Activated naive CD8-positive, alpha-beta T cell treated with anti-CD3 and anti-CD28 coated beads, Interleukin-2, amount 10 ng/mL, durations not matched to agents 7 days and 5 days (primary cell): ENCODE measurements at regions not wholly inside any gene's neighbourhood (a gene's known extent, or its start where the extent isn't known, plus 50 kb on each side); places are given as distances from the start of the nearest gene placed in this dataset.

ENCODE experiments used
- ATAC-seq: fragments of 150-1000 bp; cut with Tn5 transposase; one replicate; pipeline ENCODE4 v1.10.0; 2021; ENCODE audit warnings: low read depth, moderate library complexity
- POLR2A ChIA-PET: fragments of 350-600 bp; sonication (Branson Sonifier 250); formaldehyde crosslinking; loops from one replicate; lab custom pipeline; 2021; ENCODE audit warnings: antibody characterized with exemption; lab: Charles Lee
- DNase-seq: peaks from one replicate; pipeline ENCODE4 v3.0.0; 2021
- H3K27ac Mint-ChIP-seq: one replicate; pipeline ENCODE4 v1.8.0; 2022; ENCODE audit warnings: mild to moderate bottlenecking, mixed read lengths
- H3K27me3 Mint-ChIP-seq: one replicate; pipeline ENCODE4 v1.8.0; 2022; ENCODE audit warnings: mild to moderate bottlenecking, moderate library complexity, mixed read lengths
- H3K36me3 Mint-ChIP-seq: one replicate; pipeline ENCODE4 v1.8.0; 2021; ENCODE audit warnings: mild to moderate bottlenecking, mixed read lengths
- H3K4me1 Mint-ChIP-seq: one replicate; pipeline ENCODE4 v1.8.0; 2021; ENCODE audit warnings: mixed read lengths
- H3K4me3 Mint-ChIP-seq: one replicate; pipeline ENCODE4 v1.8.0; 2022; ENCODE audit warnings: mild to moderate bottlenecking, moderate library complexity, mixed read lengths
- H3K9me3 Mint-ChIP-seq: one replicate; pipeline ENCODE4 v1.8.0; 2021; ENCODE audit warnings: mixed read lengths

GRCh38 chr1:229752679-229753078, 126.6 kb downstream of the URB2 start:
- DNase-seq (no peak), ATAC-seq (no peak)
- Mint-ChIP-seq H3K4me1 (peaks cover 6% of the 10 kb centered on the region), H3K27ac (no peak overlapping the region), H3K36me3 (peaks cover 2% of the 10 kb centered on the region), H3K27me3 (peaks cover 6% of the 10 kb centered on the region), H3K9me3 (peaks cover 2% of the 10 kb centered on the region), H3K4me3 (no peak overlapping the region)
- POLR2A ChIA-PET, result no interaction called here

- ATAC-seq (peak; percentile 65), DNase-seq (peak; percentile 33)
- Mint-ChIP-seq H3K27me3 (peaks cover 3% of the 10 kb centered on the region), H3K4me3 (peak overlapping the region; percentile 69), H3K9me3 (peaks cover 2% of the 10 kb centered on the region), H3K4me1 (peaks cover 6% of the 10 kb centered on the region), H3K27ac (peak overlapping the region; percentile 83), H3K36me3 (peaks cover 2% of the 10 kb centered on the region)
- POLR2A ChIA-PET, result no interaction called here
Measured at GRCh38 chr1:229753764-229754551, 127.9 kb downstream of the URB2 start.

DNA sequence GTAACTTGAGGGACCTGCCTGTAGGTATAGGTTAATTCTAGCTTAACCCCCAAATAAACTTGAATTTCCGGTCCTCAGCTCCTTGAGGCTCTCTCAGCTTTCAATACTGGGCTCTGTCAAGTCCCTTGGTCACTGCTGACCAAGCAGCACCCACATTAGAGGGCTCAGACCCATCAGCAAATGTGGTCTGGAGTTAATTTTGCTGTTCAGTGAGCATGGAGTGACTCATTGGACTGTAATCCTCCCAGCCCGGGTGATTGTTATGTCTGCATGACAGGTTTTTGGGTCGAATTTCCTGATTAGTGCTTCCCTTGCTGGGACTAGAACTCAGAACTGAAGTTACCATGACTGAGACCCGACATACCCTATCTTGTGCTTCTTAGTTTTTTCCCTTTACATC, 130.6 kb downstream of the URB2 start:
- Mint-ChIP-seq H3K36me3 (peaks cover 2% of the 10 kb centered on the region), H3K9me3 (peaks cover 2% of the 10 kb centered on the region), H3K4me3 (no peak overlapping the region), H3K27me3 (peaks cover 1% of the 10 kb centered on the region), H3K27ac (no peak overlapping the region), H3K4me1 (peaks cover 6% of the 10 kb centered on the region)
- DNase-seq (no peak), ATAC-seq (no peak)
- POLR2A ChIA-PET, result no interaction called here

DNA sequence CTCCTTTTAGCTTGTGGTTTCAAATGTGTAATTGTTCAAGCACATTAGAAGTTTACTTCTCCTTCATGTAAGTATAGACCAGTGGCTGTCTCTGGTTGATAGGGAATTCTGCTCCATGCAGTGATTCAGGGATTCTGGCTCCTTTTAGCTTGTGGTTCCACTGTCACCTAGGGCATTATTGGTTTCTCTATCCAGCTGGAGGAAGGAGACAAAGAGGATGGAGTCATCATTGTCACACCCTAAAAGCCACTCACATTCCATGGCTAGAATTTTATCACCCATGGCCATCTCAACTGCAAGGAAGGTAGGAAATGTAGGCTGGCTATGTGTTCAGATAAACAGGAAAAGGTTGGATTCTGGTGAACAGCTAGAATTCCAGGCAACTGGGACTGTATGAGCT, 131.2 kb downstream of the URB2 start:
- H3K9me3 Mint-ChIP-seq, result peaks cover 2% of the 10 kb centered on the region
- peaks cover 6% of the 10 kb centered on the region for H3K4me1 Mint-ChIP-seq
- H3K27ac Mint-ChIP-seq, result no peak overlapping the region
- no peaks in the 10 kb centered on the region for H3K27me3 Mint-ChIP-seq
- H3K4me3 Mint-ChIP-seq, result no peak overlapping the region
- H3K36me3 Mint-ChIP-seq, result peaks cover 2% of the 10 kb centered on the region
- no peak for ATAC-seq
- no peak for DNase-seq
- POLR2A ChIA-PET, result no interaction called here

- POLR2A ChIA-PET, result no interaction called here
- no peak overlapping the region for H3K4me3 Mint-ChIP-seq
- ATAC-seq, result no peak
Measured at GRCh38 chr1:229758101-229759036, 132.3 kb downstream of the URB2 start.

GRCh38 chr1:229759037-229759435, 133.0 kb downstream of the URB2 start:
- ATAC-seq (no peak), DNase-seq (no peak)
- H3K27me3 Mint-ChIP-seq, result peaks cover 7% of the 10 kb centered on the region
- H3K9me3 Mint-ChIP-seq, result peaks cover 2% of the 10 kb centered on the region
- H3K27ac Mint-ChIP-seq, result no peak overlapping the region
- peaks cover 4% of the 10 kb centered on the region for H3K4me1 Mint-ChIP-seq
- no peak overlapping the region for H3K4me3 Mint-ChIP-seq
- peaks cover 2% of the 10 kb centered on the region for H3K36me3 Mint-ChIP-seq
- POLR2A ChIA-PET, result no interaction called here

More at GRCh38 chr1:229758101-229759036, 132.3 kb downstream of the URB2 start:
- peaks cover under 1% of the 10 kb centered on the region for H3K27me3 Mint-ChIP-seq
- H3K4me1 Mint-ChIP-seq, result peaks cover 6% of the 10 kb centered on the region
- no peak for DNase-seq
- H3K9me3 Mint-ChIP-seq, result peaks cover 2% of the 10 kb centered on the region
- no peak overlapping the region for H3K27ac Mint-ChIP-seq
- peaks cover 2% of the 10 kb centered on the region for H3K36me3 Mint-ChIP-seq

- H3K9me3 Mint-ChIP-seq, result peaks cover 2% of the 10 kb centered on the region
- H3K27ac Mint-ChIP-seq, result no peak overlapping the region
- DNase-seq, result no peak
- H3K36me3 Mint-ChIP-seq, result no peaks in the 10 kb centered on the region
- POLR2A ChIA-PET, result no interaction called here
- H3K4me1 Mint-ChIP-seq, result no peaks in the 10 kb centered on the region
- H3K27me3 Mint-ChIP-seq, result peaks cover 7% of the 10 kb centered on the region
- ATAC-seq, result no peak
- no peak overlapping the region for H3K4me3 Mint-ChIP-seq
Measured at GRCh38 chr1:229759586-229759985, 133.5 kb downstream of the URB2 start.

- H3K4me3 Mint-ChIP-seq, result no peak overlapping the region
- DNase-seq, result no peak
- POLR2A ChIA-PET, result no interaction called here
- peaks cover 7% of the 10 kb centered on the region for H3K27me3 Mint-ChIP-seq
- no peaks in the 10 kb centered on the region for H3K36me3 Mint-ChIP-seq
- ATAC-seq, result no peak
- no peaks in the 10 kb centered on the region for H3K4me1 Mint-ChIP-seq
- H3K27ac Mint-ChIP-seq, result no peak overlapping the region
- peaks cover 2% of the 10 kb centered on the region for H3K9me3 Mint-ChIP-seq
Measured at GRCh38 chr1:229760478-229760996, 134.5 kb downstream of the URB2 start.

- POLR2A ChIA-PET, result no interaction called here
- H3K27ac Mint-ChIP-seq, result no peak overlapping the region
- ATAC-seq (no peak), DNase-seq (no peak)
- no peaks in the 10 kb centered on the region for H3K36me3 Mint-ChIP-seq
- peaks cover 12% of the 10 kb centered on the region for H3K27me3 Mint-ChIP-seq
- no peak overlapping the region for H3K4me3 Mint-ChIP-seq
- H3K4me1 Mint-ChIP-seq, result no peaks in the 10 kb centered on the region
- H3K9me3 Mint-ChIP-seq, result no peaks in the 10 kb centered on the region
Measured at GRCh38 chr1:229762891-229763290, 136.8 kb downstream of the URB2 start.

DNA sequence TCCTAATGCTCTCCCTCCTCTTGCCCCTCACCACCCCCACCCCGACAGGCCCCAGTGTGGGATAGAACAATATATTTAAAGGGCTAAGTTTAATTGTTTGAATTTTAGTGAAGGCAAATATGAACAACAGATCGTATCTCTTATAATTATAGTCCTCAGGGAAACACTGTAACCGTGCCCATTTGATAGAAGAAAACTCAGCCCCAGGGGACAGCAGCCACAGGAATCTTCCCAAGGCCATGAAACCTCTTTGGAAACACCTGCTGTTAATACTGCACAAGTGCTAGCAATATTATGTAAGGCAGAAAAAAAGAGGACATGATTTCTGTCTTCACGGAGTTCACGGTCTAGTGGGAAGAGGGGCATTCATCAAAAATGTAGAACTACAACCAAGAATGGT, 142.2 kb downstream of the URB2 start:
- H3K27ac Mint-ChIP-seq, result no peak overlapping the region
- no peaks in the 10 kb centered on the region for H3K4me1 Mint-ChIP-seq
- ATAC-seq (no peak), DNase-seq (no peak)
- H3K36me3 Mint-ChIP-seq, result no peaks in the 10 kb centered on the region
- no peaks in the 10 kb centered on the region for H3K9me3 Mint-ChIP-seq
- POLR2A ChIA-PET, result no interaction called here
- peaks cover 13% of the 10 kb centered on the region for H3K27me3 Mint-ChIP-seq
- no peak overlapping the region for H3K4me3 Mint-ChIP-seq

- no peaks in the 10 kb centered on the region for H3K4me1 Mint-ChIP-seq
- DNase-seq, result no peak
- H3K9me3 Mint-ChIP-seq, result no peaks in the 10 kb centered on the region
- H3K27me3 Mint-ChIP-seq, result peaks cover 6% of the 10 kb centered on the region
- no peak for ATAC-seq
- POLR2A ChIA-PET, result no interaction called here
- H3K36me3 Mint-ChIP-seq, result no peaks in the 10 kb centered on the region
- H3K4me3 Mint-ChIP-seq, result no peak overlapping the region
- no peak overlapping the region for H3K27ac Mint-ChIP-seq
Measured at GRCh38 chr1:229769006-229769405, 143.0 kb downstream of the URB2 start.

GRCh38 chr1:229769809-229770208, 143.8 kb downstream of the URB2 start:
- H3K9me3 Mint-ChIP-seq, result no peaks in the 10 kb centered on the region
- ATAC-seq (no peak), DNase-seq (no peak)
- POLR2A ChIA-PET, result no interaction called here
- no peaks in the 10 kb centered on the region for H3K36me3 Mint-ChIP-seq
- no peak overlapping the region for H3K4me3 Mint-ChIP-seq
- no peaks in the 10 kb centered on the region for H3K4me1 Mint-ChIP-seq
- H3K27me3 Mint-ChIP-seq, result peaks cover 6% of the 10 kb centered on the region
- H3K27ac Mint-ChIP-seq, result no peak overlapping the region

DNA sequence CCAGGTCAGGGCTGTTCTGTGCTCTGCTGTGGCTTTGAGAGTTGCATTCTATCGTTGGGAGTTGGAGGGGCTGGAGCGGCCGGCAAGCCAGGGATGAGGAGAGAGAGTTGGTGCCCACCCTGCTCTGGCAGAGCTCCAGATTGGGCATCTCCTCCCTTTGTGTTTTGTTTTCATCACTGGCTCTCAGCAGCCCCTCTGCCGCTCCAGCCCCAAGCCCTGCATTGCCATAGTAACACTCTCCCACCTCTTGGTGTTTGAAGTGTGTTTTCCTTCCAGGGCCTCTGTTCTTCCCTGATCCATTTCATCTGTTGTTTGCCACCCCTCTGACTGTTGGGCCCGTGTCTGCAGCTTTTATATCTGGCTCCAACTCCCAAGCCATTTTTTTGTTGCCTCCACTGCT, 152.7 kb downstream of the URB2 start:
- Mint-ChIP-seq H3K4me1 (no peaks in the 10 kb centered on the region), H3K9me3 (no peaks in the 10 kb centered on the region), H3K4me3 (no peak overlapping the region), H3K36me3 (no peaks in the 10 kb centered on the region), H3K27me3 (peaks cover 2% of the 10 kb centered on the region), H3K27ac (no peak overlapping the region)
- no peak for DNase-seq
- POLR2A ChIA-PET, result no interaction called here
- ATAC-seq, result no peak
